ENCODE measurements at regions not wholly inside any gene's neighbourhood (a gene's known extent, or its start where the extent isn't known, plus 50 kb on each side); places are given as distances from the start of the nearest gene placed in this dataset.

GRCh38 chr1:56056438-56057287 lies 522.7 kb downstream of the PLPP3 start:
- Histone ChIP-seq H3K4me1 (ENCODE audit: insufficient read depth) (peaks cover 11% of the 10 kb centered on the region; the same call in 1 of the 2 replicates), H3K79me2 (ENCODE audit: insufficient read depth) (no peaks in the 10 kb centered on the region), H3K4me3 (no peak overlapping the region), H2AFZ (no peak overlapping the region), H3K27me3 (replicated peaks; ENCODE audit: insufficient read depth) (no peaks in the 10 kb centered on the region), H3K9me2 (ENCODE audit: insufficient read depth) (no peaks in the 10 kb centered on the region), H4K20me1 (ENCODE audit: insufficient read depth) (no peaks in the 10 kb centered on the region), H3K36me3 (ENCODE audit: low read depth) (no peaks in the 10 kb centered on the region), H3F3A (ENCODE audit: insufficient read depth) (no peaks in the 10 kb centered on the region), H3K4me2 (ENCODE audit: unreplicated experiment) (peak overlapping the region; percentile 32), H3K27ac (no peak overlapping the region), H3K9me3 (ENCODE audit: low read depth) (no peaks in the 10 kb centered on the region), H3K9ac (no peak overlapping the region)
- peak; percentile 83 for DNase-seq
- WGBS, 2 experiments (ENCODE audit: low coverage in 1 of 2, low lambda C conversion rate in 2 of 2, missing lambda C conversion rate in 2 of 2), result 42 to 45% methylated on average over 9 of the region's 9 CpGs
- TF ChIP-seq EZH2 (IDR thresholded peaks at IDR 0.05; ENCODE audit: insufficient read depth, poor library complexity, severe bottlenecking) (no peak), EZH2phosphoT487 (IDR thresholded peaks at IDR 0.05; ENCODE audit: insufficient read depth, low read depth) (no peak)
- in situ Hi-C loops (cut with MboI), result no loop called here

GRCh38 chr1:56054959-56055358 lies 524.4 kb downstream of the PLPP3 start:
- no peak for DNase-seq
- TF ChIP-seq EZH2phosphoT487 (IDR thresholded peaks at IDR 0.05; ENCODE audit: insufficient read depth, low read depth) (no peak), EZH2 (IDR thresholded peaks at IDR 0.05; ENCODE audit: insufficient read depth, poor library complexity, severe bottlenecking) (no peak)
- no peak overlapping the region for H3K4me2 ChIP-seq (ENCODE audit: unreplicated experiment)
- H2AFZ ChIP-seq, result no peak overlapping the region
- no peak overlapping the region for H3K9ac ChIP-seq
- no peaks in the 10 kb centered on the region for H3K9me2 ChIP-seq (ENCODE audit: insufficient read depth)
- no peaks in the 10 kb centered on the region for H3K36me3 ChIP-seq (ENCODE audit: low read depth)
- peaks cover 11% of the 10 kb centered on the region; the same call in 1 of the 2 replicates for H3K4me1 ChIP-seq (ENCODE audit: insufficient read depth)
- in situ Hi-C loops (cut with MboI), result no loop called here
- H3K27ac ChIP-seq, result no peak overlapping the region
- H3F3A ChIP-seq (ENCODE audit: insufficient read depth), result no peaks in the 10 kb centered on the region
- no peaks in the 10 kb centered on the region for H4K20me1 ChIP-seq (ENCODE audit: insufficient read depth)
- no peaks in the 10 kb centered on the region for H3K27me3 ChIP-seq (replicated peaks; ENCODE audit: insufficient read depth)
- H3K4me3 ChIP-seq, result no peak overlapping the region
- H3K9me3 ChIP-seq (ENCODE audit: low read depth), result no peaks in the 10 kb centered on the region
- no peaks in the 10 kb centered on the region for H3K79me2 ChIP-seq (ENCODE audit: insufficient read depth)

- Histone ChIP-seq H3K4me3 (no peak overlapping the region), H3K27me3 (replicated peaks; ENCODE audit: insufficient read depth) (no peaks in the 10 kb centered on the region), H4K20me1 (ENCODE audit: insufficient read depth) (no peaks in the 10 kb centered on the region), H3K36me3 (ENCODE audit: low read depth) (no peaks in the 10 kb centered on the region), H3K4me2 (ENCODE audit: unreplicated experiment) (no peak overlapping the region), H3K9me3 (ENCODE audit: low read depth) (no peaks in the 10 kb centered on the region), H3F3A (ENCODE audit: insufficient read depth) (no peaks in the 10 kb centered on the region), H2AFZ (no peak overlapping the region), H3K9ac (no peak overlapping the region), H3K4me1 (ENCODE audit: insufficient read depth) (peaks cover 11% of the 10 kb centered on the region; the same call in 1 of the 2 replicates), H3K27ac (no peak overlapping the region), H3K9me2 (ENCODE audit: insufficient read depth) (no peaks in the 10 kb centered on the region), H3K79me2 (ENCODE audit: insufficient read depth) (no peaks in the 10 kb centered on the region)
- DNase-seq, result no peak
- TF ChIP-seq EZH2 (IDR thresholded peaks at IDR 0.05; ENCODE audit: insufficient read depth, poor library complexity, severe bottlenecking) (no peak), EZH2phosphoT487 (IDR thresholded peaks at IDR 0.05; ENCODE audit: insufficient read depth, low read depth) (no peak)
- in situ Hi-C loops (cut with MboI), result no loop called here
- 85 to 100% methylated on average over 2 of the region's 2 CpGs for WGBS, 2 experiments (ENCODE audit: low coverage in 1 of 2, low lambda C conversion rate in 2 of 2, missing lambda C conversion rate in 2 of 2)
Measured at GRCh38 chr1:56052041-56052440, 527.3 kb downstream of the PLPP3 start.

- H3K9me3 ChIP-seq (ENCODE audit: low read depth), result no peaks in the 10 kb centered on the region
- no peaks in the 10 kb centered on the region for H3K4me1 ChIP-seq (ENCODE audit: insufficient read depth)
- H4K20me1 ChIP-seq (ENCODE audit: insufficient read depth), result no peaks in the 10 kb centered on the region
- H2AFZ ChIP-seq, result no peak overlapping the region
- no peaks in the 10 kb centered on the region for H3F3A ChIP-seq (ENCODE audit: insufficient read depth)
- H3K9me2 ChIP-seq (ENCODE audit: insufficient read depth), result no peaks in the 10 kb centered on the region
- no peak overlapping the region for H3K27ac ChIP-seq
- TF ChIP-seq EZH2 (IDR thresholded peaks at IDR 0.05; ENCODE audit: insufficient read depth, poor library complexity, severe bottlenecking) (no peak), EZH2phosphoT487 (IDR thresholded peaks at IDR 0.05; ENCODE audit: insufficient read depth, low read depth) (no peak)
- no peaks in the 10 kb centered on the region for H3K79me2 ChIP-seq (ENCODE audit: insufficient read depth)
- H3K4me3 ChIP-seq, result no peak overlapping the region
- H3K9ac ChIP-seq, result no peak overlapping the region
- in situ Hi-C loops (cut with MboI), result no loop called here
- 65 to 79% methylated on average over 2 of the region's 2 CpGs for WGBS, 2 experiments (ENCODE audit: low coverage in 1 of 2, low lambda C conversion rate in 2 of 2, missing lambda C conversion rate in 2 of 2)
- no peak overlapping the region for H3K4me2 ChIP-seq (ENCODE audit: unreplicated experiment)
- DNase-seq, result no peak
- no peaks in the 10 kb centered on the region for H3K27me3 ChIP-seq (replicated peaks; ENCODE audit: insufficient read depth)
- H3K36me3 ChIP-seq (ENCODE audit: low read depth), result no peaks in the 10 kb centered on the region
Measured at GRCh38 chr1:56050911-56051310, 528.5 kb downstream of the PLPP3 start.
